SH-SY5Y (cell line): ENCODE measurements at regions not wholly inside any gene's neighbourhood (a gene's known extent, or its start where the extent isn't known, plus 50 kb on each side); places are given as distances from the start of the nearest gene placed in this dataset.

Experiments
- GATA2 ChIP-seq: IDR thresholded peaks from 2 replicates; pipeline ENCODE4 v1.6.1; 2011; ENCODE audit warnings: mild to moderate bottlenecking, low read depth, low read length
- GATA3 ChIP-seq: IDR thresholded peaks from 2 replicates; pipeline ENCODE4 v1.6.1; 2011; ENCODE audit warnings: low read depth, mild to moderate bottlenecking, low read length, moderate library complexity

GRCh38 chrX:122835886-122836285 is 348.2 kb upstream of the GRIA3 start:
- TF ChIP-seq GATA3 (no peak), GATA2 (no peak)
